ENCODE measurements at regions not wholly inside any gene's neighbourhood (a gene's known extent, or its start where the extent isn't known, plus 50 kb on each side); places are given as distances from the start of the nearest gene placed in this dataset.

DNA sequence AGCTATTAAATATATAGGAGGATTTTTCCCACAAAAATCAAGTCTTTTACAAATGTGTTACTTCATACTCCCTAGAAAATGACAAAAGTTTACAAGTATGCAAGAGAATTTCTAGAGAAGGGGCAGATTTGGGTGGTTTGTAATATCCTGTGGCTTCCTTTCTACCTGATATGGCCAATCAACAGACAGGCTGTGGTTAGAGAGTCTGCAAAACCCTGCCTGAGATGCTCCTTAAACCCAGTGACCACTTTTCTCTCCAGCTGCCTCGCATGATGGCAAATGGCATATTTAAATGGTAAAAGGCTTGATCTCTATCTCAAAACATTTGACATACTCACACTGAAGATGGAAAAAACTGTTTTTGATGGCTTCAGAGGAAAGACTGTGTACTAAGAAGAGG is 550.1 kb upstream of the ZNF462 start:
- Histone ChIP-seq H4K20me1 (ENCODE audit: insufficient read depth, low read length) (no peaks in the 10 kb centered on the region), H3K9me3 (ENCODE audit: low read length) (no peaks in the 10 kb centered on the region), H3K36me3 (ENCODE audit: insufficient read depth, low read length) (no peaks in the 10 kb centered on the region), H3K9me2 (ENCODE audit: insufficient read depth, low read length) (no peaks in the 10 kb centered on the region; the same call in 1 of the 2 replicates), H3K4me3 (ENCODE audit: low read depth, low read length, poor library complexity, severe bottlenecking) (no peak overlapping the region), H3K4me2 (ENCODE audit: low read length) (no peak overlapping the region), H3K4me1 (ENCODE audit: insufficient read depth, low read length, poor library complexity, severe bottlenecking) (no peaks in the 10 kb centered on the region), H2AFZ (ENCODE audit: low read length) (no peak overlapping the region), H3K79me2 (ENCODE audit: insufficient read depth, low read depth, low read length) (no peaks in the 10 kb centered on the region), H3K27ac (ENCODE audit: low read depth, low read length, poor library complexity, severe bottlenecking) (no peak overlapping the region)
- DNase-seq (ENCODE audit: low spot score): no peak
- BruUV-seq (replicated peaks): no TSS peak
- intact Hi-C loops (cut with micrococcal nuclease; ENCODE audit: unreplicated experiment): no loop called here
- no peak for TF ChIP-seq EZH2phosphoT487 (IDR thresholded peaks at IDR 0.05; ENCODE audit: borderline replicate concordance, low read depth, low read length)
- TF ChIP-seq, protein P1, sequence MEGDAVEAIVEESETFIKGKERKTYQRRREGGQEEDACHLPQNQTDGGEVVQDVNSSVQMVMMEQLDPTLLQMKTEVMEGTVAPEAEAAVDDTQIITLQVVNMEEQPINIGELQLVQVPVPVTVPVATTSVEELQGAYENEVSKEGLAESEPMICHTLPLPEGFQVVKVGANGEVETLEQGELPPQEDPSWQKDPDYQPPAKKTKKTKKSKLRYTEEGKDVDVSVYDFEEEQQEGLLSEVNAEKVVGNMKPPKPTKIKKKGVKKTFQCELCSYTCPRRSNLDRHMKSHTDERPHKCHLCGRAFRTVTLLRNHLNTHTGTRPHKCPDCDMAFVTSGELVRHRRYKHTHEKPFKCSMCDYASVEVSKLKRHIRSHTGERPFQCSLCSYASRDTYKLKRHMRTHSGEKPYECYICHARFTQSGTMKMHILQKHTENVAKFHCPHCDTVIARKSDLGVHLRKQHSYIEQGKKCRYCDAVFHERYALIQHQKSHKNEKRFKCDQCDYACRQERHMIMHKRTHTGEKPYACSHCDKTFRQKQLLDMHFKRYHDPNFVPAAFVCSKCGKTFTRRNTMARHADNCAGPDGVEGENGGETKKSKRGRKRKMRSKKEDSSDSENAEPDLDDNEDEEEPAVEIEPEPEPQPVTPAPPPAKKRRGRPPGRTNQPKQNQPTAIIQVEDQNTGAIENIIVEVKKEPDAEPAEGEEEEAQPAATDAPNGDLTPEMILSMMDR (conservative IDR thresholded peaks at IDR 0.05; ENCODE audit: low read length): no peak
- CTCF ChIA-PET (ENCODE audit: unreplicated experiment): no interaction called here
- POLR2A ChIA-PET: no interaction called here

DNA sequence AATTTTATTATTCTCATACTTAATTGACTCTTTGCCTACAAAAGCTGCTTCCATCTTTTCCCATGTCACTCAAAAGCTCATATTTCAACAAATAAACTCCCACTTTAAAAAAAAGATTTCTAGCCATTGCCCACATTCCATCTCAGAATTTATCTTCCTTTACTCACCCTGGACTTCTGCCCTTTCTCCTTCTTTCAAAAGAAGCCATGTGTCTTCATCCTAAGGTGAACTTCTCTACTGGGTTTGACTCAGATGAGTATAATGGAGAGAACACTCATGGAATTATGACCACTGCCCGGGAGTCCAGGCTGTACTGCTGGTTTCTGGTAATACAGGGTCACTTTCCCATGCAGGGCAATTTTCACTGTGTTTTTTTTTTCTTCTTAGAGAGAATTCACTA is 548.5 kb upstream of the ZNF462 start:
- Histone ChIP-seq H3K36me3 (ENCODE audit: insufficient read depth, low read length) (no peaks in the 10 kb centered on the region), H3K4me1 (ENCODE audit: insufficient read depth, low read length, poor library complexity, severe bottlenecking) (no peaks in the 10 kb centered on the region), H4K20me1 (ENCODE audit: insufficient read depth, low read length) (no peaks in the 10 kb centered on the region), H3K9me2 (ENCODE audit: insufficient read depth, low read length) (no peaks in the 10 kb centered on the region), H3K27ac (ENCODE audit: low read depth, low read length, poor library complexity, severe bottlenecking) (no peak overlapping the region), H3K4me3 (ENCODE audit: low read depth, low read length, poor library complexity, severe bottlenecking) (no peak overlapping the region), H3K4me2 (ENCODE audit: low read length) (no peak overlapping the region), H3K79me2 (ENCODE audit: insufficient read depth, low read depth, low read length) (no peaks in the 10 kb centered on the region), H3K9me3 (ENCODE audit: low read length) (no peaks in the 10 kb centered on the region), H2AFZ (ENCODE audit: low read length) (no peak overlapping the region)
- TF ChIP-seq, protein P1 (conservative IDR thresholded peaks at IDR 0.05; ENCODE audit: low read length): no peak
- TF ChIP-seq EZH2phosphoT487 (IDR thresholded peaks at IDR 0.05; ENCODE audit: borderline replicate concordance, low read depth, low read length): no peak
- ChIA-PET POLR2A (interaction anchor here (0.6 to 1.1 kb wide), 3 partner anchors 29 to 228 kb away, joined by 3 to 4 read pairs (median 4); no protein-coding TSS in a partner anchor), CTCF (ENCODE audit: unreplicated experiment) (no interaction called here)
- BruUV-seq (replicated peaks): no TSS peak
- DNase-seq (ENCODE audit: low spot score): no peak
- intact Hi-C loops (cut with micrococcal nuclease; ENCODE audit: unreplicated experiment): no loop called here

DNA sequence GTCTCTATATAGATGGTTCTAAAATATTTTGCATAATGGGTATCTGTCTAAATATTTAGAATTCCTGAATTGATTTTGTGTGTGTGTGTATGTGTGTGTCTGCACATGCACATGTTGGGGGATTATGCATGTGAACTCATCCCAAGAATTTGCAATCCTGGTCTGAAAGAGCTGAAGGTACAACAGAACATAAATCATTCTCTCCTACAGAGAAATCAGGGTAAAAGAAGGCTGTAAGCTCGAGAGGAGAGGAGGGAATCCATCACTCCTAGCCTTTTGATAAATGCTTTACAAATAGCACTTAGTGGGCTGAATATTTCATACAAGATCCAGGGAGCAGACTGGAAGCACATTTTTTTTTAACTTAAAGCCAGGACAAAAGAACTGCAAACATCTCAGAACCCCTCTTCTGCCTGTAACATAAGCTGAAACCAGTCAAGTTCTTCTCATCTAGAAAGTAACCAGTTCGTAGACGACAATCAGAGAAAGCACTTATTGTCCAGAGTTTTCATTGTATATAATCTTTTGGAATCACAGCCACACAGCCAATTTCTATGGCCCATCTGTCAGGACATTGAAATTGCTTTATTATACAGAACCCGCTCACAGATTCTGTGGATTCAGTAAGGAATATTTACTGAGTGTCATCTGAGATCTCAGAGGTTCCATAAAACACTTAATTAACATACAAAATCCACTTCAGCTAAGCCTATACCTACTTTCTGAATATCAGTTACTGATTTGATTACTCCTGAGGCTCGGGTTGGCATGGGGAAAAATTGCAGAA is 541.4 kb upstream of the ZNF462 start:
- BruUV-seq (replicated peaks): no TSS peak
- Histone ChIP-seq H3K9me2 (ENCODE audit: insufficient read depth, low read length) (no peaks in the 10 kb centered on the region), H3K27ac (ENCODE audit: low read depth, low read length, poor library complexity, severe bottlenecking) (no peak overlapping the region), H3K4me3 (ENCODE audit: low read depth, low read length, poor library complexity, severe bottlenecking) (no peak overlapping the region), H3K36me3 (ENCODE audit: insufficient read depth, low read length) (no peaks in the 10 kb centered on the region), H3K4me2 (ENCODE audit: low read length) (no peak overlapping the region), H3K79me2 (ENCODE audit: insufficient read depth, low read depth, low read length) (no peaks in the 10 kb centered on the region), H3K9me3 (ENCODE audit: low read length) (no peaks in the 10 kb centered on the region), H3K4me1 (ENCODE audit: insufficient read depth, low read length, poor library complexity, severe bottlenecking) (no peaks in the 10 kb centered on the region), H4K20me1 (ENCODE audit: insufficient read depth, low read length) (no peaks in the 10 kb centered on the region), H2AFZ (ENCODE audit: low read length) (no peak overlapping the region)
- intact Hi-C loops (cut with micrococcal nuclease; ENCODE audit: unreplicated experiment): no loop called here
- DNase-seq (ENCODE audit: low spot score): no peak
- ChIA-PET CTCF (ENCODE audit: unreplicated experiment) (no interaction called here), POLR2A (no interaction called here)
- TF ChIP-seq EZH2phosphoT487 (IDR thresholded peaks at IDR 0.05; ENCODE audit: borderline replicate concordance, low read depth, low read length): no peak
- TF ChIP-seq, protein P1 (conservative IDR thresholded peaks at IDR 0.05; ENCODE audit: low read length): no peak
